Inflammatory macrophage (primary cell): ENCODE measurements at regions not wholly inside any gene's neighbourhood (a gene's known extent, or its start where the extent isn't known, plus 50 kb on each side); places are given as distances from the start of the nearest gene placed in this dataset.
A peak's percentile ranks its signal among the peaks of the same experiment; 100 is the strongest.
"Not testable (repeated sequence)": the region's sequence is repeated elsewhere in the genome, so short reads cannot be mapped to it uniquely, and the experiment has no call there.

Source experiments
- DNase-seq, 2 donors: peaks; one replicate each; pipeline ENCODE4 v3.0.0-alpha.2; 2020 to 2022

DNA sequence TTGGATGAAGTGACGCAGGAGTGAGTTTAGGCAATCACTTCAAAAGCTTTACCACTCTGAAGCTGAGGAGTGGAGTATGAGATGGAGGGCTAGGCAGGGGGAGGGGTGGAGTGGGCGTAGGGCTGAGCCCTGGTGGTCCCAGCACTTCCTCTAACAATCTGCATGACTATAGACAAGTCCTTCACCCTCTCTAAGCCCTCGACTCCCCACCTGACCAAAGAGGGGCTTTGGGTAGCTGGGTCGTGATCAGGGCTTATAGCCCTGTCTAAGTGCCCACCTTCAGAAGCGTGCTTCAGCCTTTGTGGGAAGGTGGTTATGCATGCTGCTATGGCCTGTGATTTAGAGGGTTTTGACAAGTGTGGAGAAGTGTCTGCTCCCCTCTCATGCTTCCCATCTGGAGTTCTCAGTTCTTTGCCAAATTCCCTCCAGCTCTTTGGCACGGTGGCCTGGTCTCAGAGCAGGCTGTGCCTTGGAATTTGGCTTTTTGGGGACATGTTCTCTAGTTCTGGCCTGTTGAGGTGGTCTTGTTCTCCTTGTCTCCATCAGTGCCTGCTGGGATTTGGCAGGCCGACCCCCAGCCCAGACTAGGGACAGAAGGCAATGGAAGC, 53.0 kb downstream of the ACTBL2 start:
- no peak for DNase-seq

DNA sequence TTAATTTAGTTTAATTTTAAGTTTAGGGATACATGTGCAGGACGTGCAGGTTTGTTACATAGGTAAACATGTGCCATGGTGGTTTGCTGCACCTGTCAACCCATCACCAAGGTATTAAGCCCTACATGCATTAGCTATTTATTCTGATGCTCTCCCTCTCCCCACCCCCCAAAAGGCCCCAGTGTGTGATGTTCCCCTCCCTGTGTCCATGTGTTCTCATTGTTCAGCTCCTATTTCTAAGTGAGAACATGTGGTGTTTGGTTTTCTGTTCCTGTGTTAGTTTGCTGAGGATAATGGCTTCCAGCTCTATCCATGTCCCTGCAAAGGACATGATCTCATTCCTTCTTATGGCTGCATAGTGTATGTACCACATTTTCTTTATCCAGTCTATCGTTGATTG, 53.6 kb downstream of the ACTBL2 start:
- DNase-seq: not testable (repeated sequence)

DNA sequence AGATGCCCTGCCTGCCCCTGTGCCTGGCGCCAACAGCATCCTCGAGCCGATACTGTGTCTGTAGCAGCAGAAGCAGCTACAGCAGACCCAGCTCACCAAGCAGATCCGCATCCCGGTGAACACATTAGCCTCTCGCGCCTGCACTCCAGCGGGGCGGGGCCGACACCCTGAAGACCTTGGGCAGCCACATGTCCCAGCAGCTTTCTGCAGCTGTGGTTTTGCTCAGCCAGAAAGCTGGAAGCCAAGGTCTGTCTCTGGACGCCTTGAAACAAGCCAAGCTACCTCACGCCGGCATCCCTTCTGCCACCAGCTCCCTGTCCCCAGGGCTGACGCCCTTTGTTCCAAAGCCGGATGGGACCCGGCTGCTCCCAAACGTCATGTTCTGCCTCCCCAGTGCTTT, 59.6 kb downstream of the ACTBL2 start:
- DNase-seq: no peak

DNA sequence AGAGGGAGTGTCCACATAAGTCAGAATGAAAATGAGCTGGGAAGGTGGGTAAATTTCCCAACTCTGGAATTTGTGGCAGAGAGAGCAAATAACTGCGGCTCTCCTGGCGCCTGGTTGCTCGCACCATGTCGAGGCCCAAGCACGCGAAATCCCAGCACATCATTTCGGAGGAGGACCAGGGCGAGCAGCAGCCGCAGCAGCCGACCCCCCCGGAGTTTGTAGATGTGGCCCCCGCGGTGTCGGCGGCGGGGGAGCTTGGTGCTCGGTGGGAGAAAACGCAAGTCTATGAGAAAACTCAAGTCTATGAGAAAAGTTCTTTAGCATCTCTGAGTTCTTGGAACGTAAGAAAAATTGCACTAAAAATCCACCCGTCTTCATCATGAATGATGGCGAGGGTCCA, 60.3 kb downstream of the ACTBL2 start:
- no peak for DNase-seq

DNA sequence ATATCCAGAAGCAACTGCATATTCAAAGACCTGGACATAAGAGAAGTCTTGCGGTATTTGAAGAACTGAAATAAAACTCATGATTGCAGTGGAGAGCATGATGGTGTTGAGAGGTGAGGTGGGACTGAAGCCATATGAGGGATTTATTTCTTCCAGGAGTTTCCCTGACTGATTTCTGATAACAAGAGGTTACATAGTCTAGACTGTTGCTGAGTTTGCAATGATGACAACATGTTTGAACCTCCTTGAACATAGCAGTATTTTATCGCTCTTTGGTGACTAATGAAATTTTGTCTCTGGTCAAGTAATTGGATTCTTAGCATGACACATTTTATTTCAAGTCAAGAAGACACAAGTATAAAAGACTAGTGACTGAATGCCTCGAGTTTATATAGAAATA, 61.8 kb downstream of the ACTBL2 start:
- DNase-seq: no peak

DNA sequence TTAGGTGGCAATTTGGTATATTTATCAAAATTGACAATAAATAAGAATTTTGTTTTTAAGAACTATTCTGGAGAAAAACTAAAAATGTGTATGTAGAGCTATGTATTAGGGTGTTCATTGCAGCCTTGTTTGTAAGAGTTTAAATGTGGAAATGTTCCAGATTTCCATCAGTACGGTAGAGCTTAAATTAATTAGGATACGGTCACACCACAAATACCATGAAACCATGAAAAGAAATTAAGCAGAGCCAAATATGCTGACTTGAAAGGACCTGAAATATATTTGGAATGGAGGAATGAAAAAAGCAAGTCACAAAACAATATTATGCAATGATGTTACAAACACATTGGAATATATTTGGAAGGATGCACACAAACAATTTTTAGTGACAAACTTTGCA, 64.6 kb downstream of the ACTBL2 start:
- no peak for DNase-seq

DNA sequence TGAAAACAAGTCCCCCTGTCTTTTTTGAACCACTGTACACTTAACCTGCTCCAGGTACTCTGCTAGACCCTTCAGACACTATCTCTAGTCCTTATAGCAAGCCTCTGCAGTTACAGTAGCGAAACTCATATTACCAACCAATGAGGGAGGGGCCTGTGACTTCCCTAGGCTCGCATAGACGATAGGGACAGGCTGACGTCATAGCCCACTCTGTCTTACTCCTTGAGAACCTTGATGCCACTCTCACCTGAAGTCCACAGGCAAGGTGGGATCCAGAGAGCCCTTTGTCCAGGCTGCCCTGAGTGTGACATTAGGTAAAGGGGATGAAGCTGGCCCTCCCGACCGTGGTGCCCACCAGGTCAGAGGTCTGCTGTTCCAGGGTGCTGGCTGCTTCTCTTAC, 65.3 kb downstream of the ACTBL2 start:
- DNase-seq: no peak

DNA sequence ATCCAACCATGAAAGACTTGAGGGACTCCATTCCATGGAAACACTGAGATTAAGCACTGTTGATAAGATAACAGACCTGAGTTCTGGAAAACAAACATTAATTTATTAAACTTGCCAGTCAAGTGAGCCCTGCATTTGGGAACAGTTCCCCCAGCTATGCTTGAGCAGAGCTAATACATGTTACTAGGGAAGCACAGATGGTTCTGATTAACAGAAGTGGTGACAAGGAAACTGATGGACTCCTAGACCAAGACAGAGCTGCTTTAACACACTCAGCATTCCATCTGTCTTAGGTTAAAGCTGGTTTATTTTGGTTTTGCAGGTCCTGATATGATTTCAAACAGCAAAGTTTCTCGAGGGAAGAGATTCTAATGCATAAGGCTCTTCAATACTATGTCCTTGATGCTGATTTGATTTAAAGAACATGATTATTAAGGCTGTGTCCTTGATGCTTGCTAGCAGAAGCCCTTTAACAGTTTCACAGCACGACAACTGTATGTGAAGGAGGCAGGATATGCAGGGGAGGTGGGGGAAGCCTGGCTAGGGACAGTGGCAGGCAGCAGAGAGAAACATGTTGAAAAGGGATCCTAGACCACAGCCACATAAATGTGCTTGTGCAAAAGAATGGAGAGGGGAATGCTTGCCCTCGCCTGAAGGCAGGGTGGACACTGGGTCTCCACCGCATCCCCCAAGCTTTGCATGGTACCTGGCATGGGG, 66.2 kb downstream of the ACTBL2 start:
- DNase-seq: no peak

DNA sequence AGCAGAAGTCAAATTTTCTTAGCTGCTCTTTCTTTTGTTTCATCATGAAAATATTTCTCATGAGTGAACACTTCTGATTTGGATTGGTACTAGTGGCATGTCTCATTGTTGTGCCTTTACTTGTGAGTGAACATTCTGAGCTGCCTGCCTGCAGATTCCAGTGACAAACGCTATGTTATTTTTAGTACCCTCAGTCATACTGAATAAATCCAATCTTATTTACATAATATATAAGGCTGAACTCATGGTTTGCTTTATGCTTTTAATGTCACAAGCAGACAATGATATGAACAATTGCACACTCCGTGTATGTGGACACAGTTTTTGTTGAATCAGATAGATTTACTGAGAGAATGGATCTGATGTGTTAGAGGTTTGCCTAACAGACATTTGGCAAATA, 67.8 kb downstream of the ACTBL2 start:
- no peak for DNase-seq

DNA sequence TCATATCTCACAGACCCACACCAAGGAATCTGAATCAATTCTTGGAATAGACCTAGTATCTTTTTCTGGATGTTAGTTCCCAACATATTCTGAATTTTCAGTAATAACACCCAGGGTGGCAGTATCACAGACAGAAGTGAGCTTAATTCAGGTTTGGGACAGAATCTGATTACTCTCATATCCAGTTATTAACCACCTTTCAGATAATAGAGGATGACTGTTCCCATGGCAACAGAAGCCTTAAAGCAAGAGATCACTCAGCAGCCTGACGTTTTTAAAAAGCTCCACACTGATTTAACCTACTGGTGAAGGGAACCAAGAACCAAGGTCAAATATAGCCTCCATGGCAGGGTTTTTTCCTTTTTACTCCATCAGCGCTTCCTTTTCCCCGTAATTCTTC, 68.4 kb downstream of the ACTBL2 start:
- DNase-seq: no peak

DNA sequence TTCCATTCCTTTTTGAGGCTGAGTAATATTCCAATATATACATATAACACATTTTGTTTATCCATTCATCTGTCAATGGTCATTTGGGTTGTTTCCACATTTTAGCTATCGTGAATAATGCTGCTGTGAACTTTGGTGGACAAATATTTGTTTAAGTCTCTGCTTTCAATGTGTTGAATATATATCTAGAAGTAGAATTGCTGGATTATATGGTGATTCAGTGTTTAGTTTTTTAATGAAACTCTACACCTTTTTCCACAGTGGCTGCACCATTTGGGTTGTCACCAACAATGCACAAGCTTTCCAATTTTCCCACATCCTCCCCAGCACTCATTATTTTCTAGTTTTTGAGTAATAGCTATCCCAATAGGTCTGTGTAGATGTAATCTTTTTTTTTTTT, 69.5 kb downstream of the ACTBL2 start:
- DNase-seq: no peak

DNA sequence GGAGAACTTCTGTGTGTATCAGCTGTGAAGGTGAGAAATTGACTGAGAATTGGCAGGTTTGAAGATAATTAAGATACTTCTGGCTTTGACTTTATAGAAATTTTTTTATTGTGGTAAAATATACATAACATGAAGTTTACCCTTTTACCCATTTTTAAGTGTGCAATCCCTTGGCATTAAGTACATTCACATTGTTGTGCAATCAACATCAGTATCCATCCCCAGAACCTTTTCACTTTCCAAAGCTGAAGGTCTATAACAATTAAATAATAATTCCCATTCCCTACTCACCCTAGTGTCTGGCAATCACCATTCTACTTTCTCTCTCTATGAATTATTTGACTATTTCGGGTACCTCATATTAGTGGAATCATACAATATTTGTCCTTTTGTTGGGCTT, 69.9 kb downstream of the ACTBL2 start:
- no peak for DNase-seq

DNA sequence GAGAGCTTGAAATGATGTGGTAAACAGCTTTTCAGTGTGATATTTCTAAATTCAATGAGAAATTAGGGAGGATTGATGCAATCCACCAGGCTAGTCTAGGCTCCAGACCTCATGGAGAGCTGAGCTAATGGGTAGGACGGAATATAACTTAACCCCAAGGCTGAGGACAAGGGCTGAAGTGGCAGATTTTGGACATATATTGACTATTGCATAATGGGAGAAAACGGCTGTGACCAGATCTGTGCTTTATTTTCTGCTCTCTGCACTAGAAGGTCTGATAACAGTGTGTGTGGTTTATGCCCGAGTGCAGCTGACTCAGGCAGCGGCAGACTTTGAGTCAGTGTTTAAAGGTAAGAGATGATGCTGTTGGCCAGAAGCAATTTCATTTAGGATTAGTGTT, 70.6 kb downstream of the ACTBL2 start:
- no peak for DNase-seq

DNA sequence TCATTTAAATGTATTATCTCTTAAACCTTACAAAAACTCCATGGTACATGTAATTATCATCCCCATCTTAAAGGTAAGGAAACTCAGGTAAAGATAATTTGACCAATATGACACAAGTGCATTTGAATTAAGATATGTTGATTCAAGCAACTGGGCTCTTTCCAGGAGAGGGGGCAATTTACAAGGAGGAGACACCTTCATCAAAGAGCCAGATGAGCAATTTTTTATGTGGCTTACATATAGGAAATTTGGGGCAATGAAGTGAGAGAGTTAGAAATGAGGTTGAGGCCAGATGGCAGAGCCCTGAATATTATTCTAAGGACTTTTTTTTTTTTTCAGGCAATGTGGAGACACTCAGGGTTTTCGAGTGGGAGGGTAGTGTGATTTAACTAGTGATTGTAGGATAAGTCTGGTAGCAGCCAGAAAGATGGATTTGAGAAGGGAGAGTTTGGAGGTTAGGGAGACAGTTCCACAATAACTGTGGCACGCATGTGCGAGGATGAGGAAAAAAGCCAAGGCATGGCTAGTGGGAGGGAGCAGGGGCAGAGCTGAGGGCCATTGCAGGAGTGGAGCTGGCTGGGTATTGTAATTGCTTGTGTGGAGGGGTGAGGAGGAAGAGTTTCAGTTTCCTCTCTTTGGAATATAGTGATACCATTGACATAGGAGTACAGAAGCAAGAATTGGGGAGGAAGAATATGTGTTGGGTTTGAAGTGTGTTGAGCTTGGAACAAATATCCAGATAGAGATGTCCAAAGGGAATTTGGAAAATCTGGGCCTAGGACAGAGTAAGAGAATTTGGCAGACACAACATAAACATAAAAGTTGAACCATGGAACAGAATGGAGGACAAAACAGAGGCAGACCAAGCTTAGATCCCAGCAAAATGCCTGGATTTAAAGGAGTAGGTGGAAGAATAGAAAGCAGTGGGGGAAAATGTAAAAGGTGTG, 72.0 kb downstream of the ACTBL2 start:
- no peak for DNase-seq

DNA sequence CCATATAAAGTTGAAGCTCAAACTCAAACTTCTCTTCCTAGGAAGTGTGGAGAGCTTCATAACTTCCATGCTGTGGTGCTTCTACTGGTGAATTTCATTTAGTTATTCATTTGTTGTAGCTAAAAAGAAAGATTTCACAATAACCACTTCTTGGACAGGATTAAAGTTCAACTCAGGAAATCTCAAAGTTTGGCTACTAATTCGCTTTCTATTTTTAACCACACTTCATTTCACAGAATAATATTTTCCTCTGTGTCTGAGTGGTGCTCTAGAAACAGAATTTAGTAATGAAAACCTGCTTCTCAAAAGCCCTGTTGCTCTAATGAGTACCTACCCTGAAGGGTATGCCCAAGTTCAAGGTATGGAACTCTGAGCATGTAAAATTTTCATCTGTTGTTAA, 73.9 kb downstream of the ACTBL2 start:
- no peak for DNase-seq

DNA sequence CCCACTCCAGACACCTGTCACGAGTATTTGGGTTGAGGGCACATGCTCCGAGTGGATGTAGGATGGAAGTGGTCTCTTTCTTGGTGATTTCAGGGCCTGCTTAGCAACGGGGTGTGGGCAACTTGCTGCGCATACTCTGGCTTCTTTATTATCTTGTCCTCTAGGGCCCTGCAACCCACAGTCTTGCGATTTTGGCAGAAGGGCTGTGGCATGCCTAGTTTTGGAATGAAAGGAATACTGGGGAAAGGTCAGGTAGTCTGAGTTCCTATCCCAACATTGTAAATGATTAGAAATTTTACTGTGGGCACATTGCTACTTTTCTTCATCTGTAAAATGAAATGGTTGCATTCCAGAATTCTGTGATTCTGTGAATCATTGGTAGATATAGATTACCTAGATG, 74.3 kb downstream of the ACTBL2 start:
- DNase-seq: no peak

DNA sequence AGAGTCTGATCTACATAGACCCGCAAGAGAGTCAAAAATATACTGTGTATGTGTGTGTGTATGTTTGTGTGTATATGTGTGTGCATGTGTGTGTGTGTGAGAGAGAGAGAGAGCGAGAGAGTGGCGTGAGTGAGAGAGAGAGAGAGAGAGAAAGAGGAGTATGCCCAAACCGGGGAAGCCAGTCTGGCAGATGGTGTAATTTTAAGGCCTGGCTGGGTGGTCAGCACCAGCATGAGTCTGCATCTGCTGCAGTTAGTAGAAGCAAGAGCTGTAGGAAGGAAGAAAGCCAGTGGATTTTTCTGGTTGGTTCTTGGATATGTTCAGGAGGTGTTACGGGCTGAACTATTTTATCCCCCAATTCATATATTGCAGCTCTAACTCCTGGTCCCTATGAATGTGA, 75.2 kb downstream of the ACTBL2 start:
- no peak for DNase-seq

DNA sequence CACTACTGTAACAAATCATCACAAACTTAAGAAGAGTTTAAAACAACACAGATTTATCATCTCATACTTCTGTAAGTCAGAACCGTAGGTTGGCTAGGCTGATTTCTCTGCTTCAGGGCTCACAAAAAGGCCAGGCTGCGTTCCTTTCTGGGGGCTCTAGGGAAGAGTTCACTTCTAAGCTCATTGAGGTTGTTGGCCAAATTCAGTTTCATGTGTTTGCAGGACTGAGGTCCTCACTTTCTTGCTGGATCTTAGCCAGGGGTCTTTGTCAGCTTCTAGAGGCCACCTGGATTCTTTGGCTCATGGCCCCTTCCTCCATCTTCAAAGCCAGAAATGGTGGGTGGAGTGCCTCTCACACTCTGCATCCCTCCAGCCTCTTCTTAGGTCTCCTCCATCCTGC, 76.0 kb downstream of the ACTBL2 start:
- DNase-seq: no peak

DNA sequence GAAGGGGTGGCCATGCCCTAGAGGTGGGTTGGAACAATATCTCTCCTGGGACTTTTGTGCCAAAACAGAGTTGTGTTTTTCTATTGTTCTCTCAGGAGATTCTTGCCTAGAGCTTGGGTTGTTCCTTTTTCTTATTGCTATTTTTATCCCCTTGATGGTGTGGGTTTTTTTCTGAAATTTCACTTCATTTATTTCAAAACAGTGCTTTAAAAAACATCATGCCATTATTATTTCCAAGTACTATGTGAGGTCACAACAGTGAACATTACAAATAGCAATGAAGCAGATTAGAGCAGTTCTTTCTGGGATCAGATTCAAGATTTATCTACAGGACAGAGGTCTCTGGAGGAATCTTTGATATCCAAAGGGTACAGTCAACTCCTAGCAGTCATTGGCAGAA, 76.6 kb downstream of the ACTBL2 start:
- peak; percentile 10 to 59 for DNase-seq

DNA sequence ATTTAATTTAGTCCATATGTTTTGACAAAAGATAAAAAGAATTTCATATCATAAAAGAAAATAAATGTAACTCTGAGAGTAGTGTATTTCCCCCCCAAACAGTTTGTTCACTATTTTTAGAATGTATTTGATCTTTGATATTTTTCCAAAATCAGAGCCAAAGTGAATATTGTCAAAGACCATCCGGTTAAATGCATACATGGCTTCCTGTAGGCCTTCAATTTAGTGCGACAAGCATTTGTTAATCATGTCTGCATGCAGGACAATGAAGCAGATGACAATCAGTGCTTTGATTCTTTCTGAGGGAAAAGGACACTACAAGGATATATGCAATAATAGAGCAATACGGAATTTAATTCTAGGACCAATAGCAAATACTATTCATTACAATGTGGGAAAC, 79.8 kb downstream of the ACTBL2 start:
- no peak for DNase-seq

DNA sequence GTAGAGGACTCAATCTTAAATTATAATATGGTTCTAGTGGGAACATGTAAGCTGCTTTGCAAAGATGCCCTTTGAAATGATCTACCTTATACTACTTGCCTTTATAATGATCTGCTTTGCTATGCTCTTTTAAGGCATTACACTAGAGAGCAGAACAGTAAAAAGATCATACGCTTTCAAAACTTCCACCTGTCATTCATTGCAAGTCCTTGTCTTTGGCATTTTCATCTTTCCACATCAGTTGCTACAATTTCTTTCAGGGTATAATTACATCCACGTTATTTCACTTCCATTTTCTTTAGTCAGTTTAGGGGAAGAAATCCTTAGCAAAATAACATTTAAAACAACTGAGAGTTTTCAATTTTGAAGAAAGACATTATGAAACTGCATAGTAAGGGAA, 80.3 kb downstream of the ACTBL2 start:
- no peak for DNase-seq

DNA sequence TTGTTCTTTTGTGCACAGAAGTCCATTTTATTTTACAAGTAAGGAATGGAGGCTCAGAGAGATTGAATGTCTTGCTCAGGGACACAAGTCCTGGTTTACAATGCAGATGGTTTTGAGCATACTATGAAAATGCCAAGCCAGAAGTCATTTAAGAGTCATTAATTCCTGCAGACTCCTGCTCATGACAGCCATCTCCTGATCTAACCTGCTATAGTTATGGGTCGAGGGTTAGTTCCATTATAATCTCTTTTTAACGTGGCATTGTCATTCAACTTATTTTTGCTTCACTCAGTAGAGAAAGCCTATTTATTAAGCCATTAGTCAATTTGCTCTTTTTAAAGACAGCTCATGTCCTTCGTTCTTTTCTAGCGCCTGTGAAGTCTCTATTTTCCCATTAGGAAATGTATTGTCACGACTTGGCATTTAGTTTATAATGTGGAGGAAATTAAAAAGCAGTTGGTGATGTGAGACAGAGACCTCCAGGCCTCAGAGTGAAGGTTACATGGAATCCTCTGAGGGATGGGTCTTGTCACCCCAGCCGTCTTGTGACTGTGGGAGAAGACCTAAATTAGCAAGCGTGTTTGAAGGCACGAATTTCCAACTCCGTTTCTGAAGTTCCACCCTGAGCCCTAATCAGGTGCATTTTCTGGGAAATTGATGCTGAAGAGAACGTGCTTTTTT, 84.1 kb downstream of the ACTBL2 start:
- no peak for DNase-seq

DNA sequence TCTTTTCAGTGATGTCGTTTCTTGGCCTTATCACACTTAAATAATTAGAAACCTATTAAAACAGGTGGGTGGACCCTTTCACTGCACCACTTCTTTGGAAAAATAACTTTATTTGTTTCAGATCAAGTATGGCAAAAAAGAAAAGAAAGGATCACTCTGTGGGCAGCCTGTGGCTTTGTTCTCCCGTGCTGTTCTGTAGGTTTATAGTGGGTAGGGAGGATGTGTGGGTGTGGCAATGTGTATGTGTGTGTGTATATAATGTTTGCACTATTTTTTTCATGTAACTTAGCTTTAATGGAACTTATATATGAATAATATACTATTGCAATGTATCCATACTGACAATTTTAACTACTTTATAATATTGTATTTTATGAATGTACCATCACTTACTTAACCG, 85.9 kb downstream of the ACTBL2 start:
- no peak for DNase-seq
